ENCODE measurements at regions not wholly inside any gene's neighbourhood (a gene's known extent, or its start where the extent isn't known, plus 50 kb on each side); places are given as distances from the start of the nearest gene placed in this dataset.

DNA sequence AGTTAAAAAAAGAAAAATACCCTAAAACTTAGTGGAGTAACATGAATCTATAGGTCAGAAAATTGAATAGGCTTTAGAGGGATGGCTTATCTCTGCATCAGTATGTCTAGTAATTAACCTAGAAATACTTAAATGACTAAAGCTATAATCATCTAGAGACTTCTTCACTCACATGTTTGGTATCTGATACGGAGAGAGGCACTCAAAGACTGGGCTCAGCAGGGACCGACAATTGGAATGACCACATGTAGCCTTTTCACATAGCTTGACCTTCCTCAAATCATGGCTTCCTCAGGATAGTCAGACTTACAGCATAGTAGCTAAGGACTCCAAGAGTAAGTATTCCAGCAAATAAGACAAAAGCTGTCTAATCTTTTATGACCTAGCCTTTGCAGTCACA is 105.3 kb upstream of the RORB start:
- H3K27ac ChIP-seq: no peak overlapping the region
- no peak for DNase-seq
- no peak overlapping the region for H3K4me3 ChIP-seq
- no peaks in the 10 kb centered on the region for H3K4me1 ChIP-seq
- no peaks in the 10 kb centered on the region for H3K27me3 ChIP-seq
- no peaks in the 10 kb centered on the region for H3K36me3 ChIP-seq (ENCODE audit: low read depth, missing control alignments)
- no peaks in the 10 kb centered on the region for H3K9me3 ChIP-seq
- TF ChIP-seq POLR2A (IDR thresholded peaks at IDR 0.05): no peak
- no peak for TF ChIP-seq CTCF (IDR thresholded peaks at IDR 0.05)
- 89 to 94% methylated on average over 2 of the region's 2 CpGs for WGBS, 2 donors
- intact Hi-C loops (cut with DNase I; ENCODE audit: low total_unique reads): no loop called here

DNA sequence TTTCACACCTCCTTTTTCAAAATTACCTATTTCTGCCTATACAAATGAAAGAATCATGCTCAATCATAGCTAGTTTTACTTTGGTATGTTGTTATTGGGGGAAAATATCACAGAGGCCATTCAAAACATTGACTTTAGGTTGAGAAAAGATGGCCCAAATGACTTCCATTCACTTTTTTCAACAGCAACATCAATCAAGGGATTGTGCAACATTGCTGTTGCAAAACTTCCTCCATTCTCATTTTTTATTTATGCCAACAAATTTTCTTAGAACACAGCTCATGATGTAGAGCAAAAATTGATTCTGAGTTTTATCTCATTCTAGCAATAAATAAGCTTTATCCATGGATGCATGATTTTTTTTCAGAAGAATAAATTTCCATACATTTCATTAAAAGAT is 93.6 kb upstream of the RORB start:
- intact Hi-C loops (cut with DNase I; ENCODE audit: low total_unique reads): no loop called here
- Histone ChIP-seq H3K27ac (no peak overlapping the region), H3K27me3 (no peaks in the 10 kb centered on the region), H3K36me3 (ENCODE audit: low read depth, missing control alignments) (no peaks in the 10 kb centered on the region), H3K9me3 (no peaks in the 10 kb centered on the region), H3K4me1 (no peaks in the 10 kb centered on the region), H3K4me3 (no peak overlapping the region)
- DNase-seq: no peak
- no peak for TF ChIP-seq CTCF (IDR thresholded peaks at IDR 0.05)

GRCh38 chr9:74404620-74405019 is 92.5 kb upstream of the RORB start:
- DNase-seq: no peak
- Histone ChIP-seq H3K9me3 (no peaks in the 10 kb centered on the region), H3K4me3 (no peak overlapping the region), H3K4me1 (no peaks in the 10 kb centered on the region), H3K36me3 (ENCODE audit: low read depth, missing control alignments) (no peaks in the 10 kb centered on the region), H3K27me3 (no peaks in the 10 kb centered on the region), H3K27ac (no peak overlapping the region)
- intact Hi-C loops (cut with DNase I; ENCODE audit: low total_unique reads): no loop called here
- WGBS, 2 donors: 80 to 86% methylated on average over 2 of the region's 2 CpGs
- TF ChIP-seq CTCF (IDR thresholded peaks at IDR 0.05): no peak
- TF ChIP-seq POLR2A (IDR thresholded peaks at IDR 0.05): no peak

GRCh38 chr9:74407166-74407565 is 90.0 kb upstream of the RORB start:
- intact Hi-C loops (cut with DNase I; ENCODE audit: low total_unique reads): no loop called here
- Histone ChIP-seq H3K36me3 (ENCODE audit: low read depth, missing control alignments) (no peaks in the 10 kb centered on the region), H3K27ac (no peak overlapping the region), H3K4me1 (no peaks in the 10 kb centered on the region), H3K9me3 (no peaks in the 10 kb centered on the region), H3K4me3 (no peak overlapping the region), H3K27me3 (no peaks in the 10 kb centered on the region)
- TF ChIP-seq CTCF (IDR thresholded peaks at IDR 0.05) (no peak), POLR2A (IDR thresholded peaks at IDR 0.05) (no peak)
- 86 to 87% methylated on average over 3 of the region's 3 CpGs for WGBS, 2 donors
- no peak for DNase-seq

- intact Hi-C loops (cut with DNase I; ENCODE audit: low total_unique reads): no loop called here
- Histone ChIP-seq H3K4me1 (peaks cover 4% of the 10 kb centered on the region), H3K36me3 (ENCODE audit: low read depth, missing control alignments) (no peaks in the 10 kb centered on the region), H3K4me3 (no peak overlapping the region), H3K9me3 (no peaks in the 10 kb centered on the region), H3K27ac (no peak overlapping the region), H3K27me3 (no peaks in the 10 kb centered on the region)
- DNase-seq: no peak
- TF ChIP-seq POLR2A (IDR thresholded peaks at IDR 0.05) (no peak), CTCF (IDR thresholded peaks at IDR 0.05) (no peak)
- WGBS, 2 donors: 57 to 60% methylated on average over 3 of the region's 3 CpGs
These were observed 84.7 kb upstream of the RORB start for GRCh38 chr9:74412236-74412979.

Measured in testis (tissue), 2 donors.